GM12878 (cell line): ENCODE measurements at regions not wholly inside any gene's neighbourhood (a gene's known extent, or its start where the extent isn't known, plus 50 kb on each side); places are given as distances from the start of the nearest gene placed in this dataset.

Experiments used
- ATF3 ChIP-seq: IDR thresholded peaks from 2 replicates; pipeline ENCODE4 v1.6.1; 2011; ENCODE audit warnings: low read depth, mild to moderate bottlenecking, low read length, moderate library complexity, borderline replicate concordance; ENCODE audit errors: extremely low read depth
- ATF7 ChIP-seq: fragments of 450-650 bp; IDR thresholded peaks from 2 replicates; pipeline ENCODE4 v1.6.1; 2016; ENCODE audit warnings: low read depth, mild to moderate bottlenecking
- CREB1 ChIP-seq: IDR thresholded peaks from 2 replicates; pipeline ENCODE4 v1.6.1; 2012; ENCODE audit warnings: low read depth, mild to moderate bottlenecking, inconsistent platforms
- MXI1 ChIP-seq: fragments of 150-350 bp; IDR thresholded peaks from 2 replicates; pipeline ENCODE4 v1.6.1; 2011; ENCODE audit warnings: low read depth, mild to moderate bottlenecking, inconsistent platforms, low read length, improper control_type of control experiment
- RELA ChIP-seq: fragments of 450-650 bp; IDR thresholded peaks from 2 replicates; pipeline ENCODE4 v1.8.0; 2014; ENCODE audit warnings: borderline replicate concordance; ENCODE audit not compliant: partially characterized antibody
- ZNF592 ChIP-seq: fragments of 450-650 bp; IDR thresholded peaks from 2 replicates; pipeline ENCODE4 v1.6.1; 2017; ENCODE audit warnings: mild to moderate bottlenecking, moderate library complexity
- ZNF687 ChIP-seq: fragments of 450-650 bp; IDR thresholded peaks from 2 replicates; pipeline ENCODE4 v1.6.1; 2017; ENCODE audit warnings: mild to moderate bottlenecking, moderate library complexity

GRCh38 chr9:99387431-99387830, 165.3 kb downstream of the SEC61B start (continued):
- TF ChIP-seq ZNF687 (no peak), ATF3 (no peak), ZNF592 (no peak), ATF7 (no peak), MXI1 (no peak), RELA (no peak), CREB1 (no peak)
